ENCODE measurements at regions not wholly inside any gene's neighbourhood (a gene's known extent, or its start where the extent isn't known, plus 50 kb on each side); places are given as distances from the start of the nearest gene placed in this dataset.
"Not testable (repeated sequence)": the region's sequence is repeated elsewhere in the genome, so short reads cannot be mapped to it uniquely, and the experiment has no call there.

- H3K27me3 Mint-ChIP-seq = no peaks in the 10 kb centered on the region
- H3K27ac Mint-ChIP-seq = no peak overlapping the region
- no peaks in the 10 kb centered on the region for H3K36me3 Mint-ChIP-seq
- no peak for DNase-seq
- ATAC-seq (replicated peaks) = no peak
- H3K4me3 Mint-ChIP-seq = no peak overlapping the region
- H3K4me1 Mint-ChIP-seq = no peaks in the 10 kb centered on the region
- no peaks in the 10 kb centered on the region for H3K9me3 Mint-ChIP-seq
Observed at GRCh38 chr12:20040184-20040583, 328.2 kb upstream of the PDE3A start.

DNA sequence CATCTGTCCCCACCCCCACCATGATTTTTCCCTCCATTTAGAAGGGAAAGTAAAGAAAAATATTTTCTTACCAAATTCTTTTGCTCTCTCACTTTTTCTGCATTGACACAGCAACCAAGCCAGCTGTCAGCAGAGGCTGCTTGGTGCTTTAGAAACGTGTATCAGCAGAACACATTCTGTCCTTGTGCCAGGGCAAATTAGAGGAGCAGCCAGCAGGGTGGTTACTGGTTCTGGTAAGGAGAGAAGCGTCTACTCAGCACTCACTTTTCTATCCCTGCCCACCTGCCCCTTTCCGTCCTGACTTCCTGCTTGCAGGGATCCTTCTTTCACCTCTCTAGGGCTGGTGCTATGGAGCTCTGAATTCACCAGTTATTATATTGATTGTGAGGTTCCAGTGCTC is 327.5 kb upstream of the PDE3A start:
- ATAC-seq (replicated peaks) (no peak), DNase-seq (no peak)
- no peaks in the 10 kb centered on the region for H3K9me3 Mint-ChIP-seq
- no peak overlapping the region for H3K4me3 Mint-ChIP-seq
- H3K27ac Mint-ChIP-seq = no peak overlapping the region
- no peaks in the 10 kb centered on the region for H3K36me3 Mint-ChIP-seq
- H3K4me1 Mint-ChIP-seq = no peaks in the 10 kb centered on the region
- H3K27me3 Mint-ChIP-seq = no peaks in the 10 kb centered on the region

GRCh38 chr12:20044351-20044750 is 324.0 kb upstream of the PDE3A start:
- DNase-seq (no peak), ATAC-seq (replicated peaks) (no peak)
- Mint-ChIP-seq H3K4me3 (no peak overlapping the region), H3K36me3 (no peaks in the 10 kb centered on the region), H3K4me1 (no peaks in the 10 kb centered on the region), H3K27ac (no peak overlapping the region), H3K9me3 (peaks cover 0 to 2% of the 10 kb centered on the region in 2 donors), H3K27me3 (no peaks in the 10 kb centered on the region)

GRCh38 chr12:20044846-20045245 is 323.5 kb upstream of the PDE3A start:
- Mint-ChIP-seq H3K36me3 (no peaks in the 10 kb centered on the region), H3K27ac (no peak overlapping the region), H3K4me3 (no peak overlapping the region), H3K4me1 (no peaks in the 10 kb centered on the region), H3K9me3 (peaks cover 0 to 2% of the 10 kb centered on the region in 2 donors), H3K27me3 (no peaks in the 10 kb centered on the region)
- ATAC-seq (replicated peaks) (no peak), DNase-seq (no peak)

GRCh38 chr12:20047901-20048300 is 320.4 kb upstream of the PDE3A start:
- ATAC-seq (replicated peaks) (no peak), DNase-seq (no peak)
- Mint-ChIP-seq H3K4me1 (no peaks in the 10 kb centered on the region), H3K4me3 (no peak overlapping the region), H3K27me3 (no peaks in the 10 kb centered on the region), H3K27ac (no peak overlapping the region), H3K9me3 (peaks cover 0 to 2% of the 10 kb centered on the region in 2 donors), H3K36me3 (no peaks in the 10 kb centered on the region)

- Mint-ChIP-seq H3K27me3 (no peaks in the 10 kb centered on the region), H3K27ac (no peak overlapping the region), H3K9me3 (peaks cover 0 to 2% of the 10 kb centered on the region in 2 donors), H3K4me1 (no peaks in the 10 kb centered on the region), H3K4me3 (no peak overlapping the region), H3K36me3 (no peaks in the 10 kb centered on the region)
- ATAC-seq (replicated peaks) (no peak), DNase-seq (no peak)
Observed at GRCh38 chr12:20050221-20050620, 318.1 kb upstream of the PDE3A start.

DNA sequence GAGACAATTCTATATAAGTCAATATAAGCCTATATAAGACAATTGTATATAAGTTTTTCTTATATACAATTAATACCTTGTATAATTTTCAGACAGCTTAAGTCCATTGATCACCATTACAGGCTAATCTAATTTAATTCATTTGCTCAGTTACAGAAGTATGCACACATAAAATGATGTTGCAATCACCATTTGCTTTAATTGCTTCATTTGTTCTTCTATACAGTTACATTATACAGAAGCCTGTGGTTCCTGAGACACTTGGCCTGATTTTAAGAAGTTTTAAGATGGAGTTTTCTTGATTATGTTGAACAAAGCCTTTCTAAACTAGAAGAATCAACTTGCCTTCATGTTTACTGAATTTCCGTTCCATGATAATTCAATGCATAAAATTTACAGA is 314.6 kb upstream of the PDE3A start:
- no peaks in the 10 kb centered on the region for H3K4me1 Mint-ChIP-seq
- H3K27me3 Mint-ChIP-seq = no peaks in the 10 kb centered on the region
- DNase-seq = no peak
- no peak overlapping the region for H3K4me3 Mint-ChIP-seq
- H3K9me3 Mint-ChIP-seq = peaks cover 3 to 6% of the 10 kb centered on the region in 2 donors
- no peaks in the 10 kb centered on the region for H3K36me3 Mint-ChIP-seq
- H3K27ac Mint-ChIP-seq = no peak overlapping the region
- no peak for ATAC-seq (replicated peaks)

DNA sequence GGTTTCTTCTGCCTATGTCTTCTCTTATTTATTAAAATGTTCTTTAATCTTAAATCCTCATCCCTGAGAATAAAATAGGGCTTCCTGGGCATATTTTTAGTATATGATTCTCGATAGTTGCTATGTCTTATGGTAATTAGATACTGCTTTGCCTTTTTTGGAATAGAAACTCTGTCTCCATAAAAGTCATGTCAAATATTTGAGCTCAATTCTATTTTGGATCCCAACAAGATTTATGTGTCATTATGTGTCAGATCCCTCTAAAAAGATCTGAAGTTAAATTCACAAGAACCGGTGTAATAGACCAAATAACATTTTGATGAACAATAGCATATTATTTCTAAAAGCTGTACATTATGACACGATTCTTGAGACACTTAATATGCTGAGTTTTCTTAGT is 312.5 kb upstream of the PDE3A start:
- no peaks in the 10 kb centered on the region for H3K36me3 Mint-ChIP-seq

GRCh38 chr12:20057398-20057797 is 310.9 kb upstream of the PDE3A start:
- Mint-ChIP-seq H3K27me3 (no peaks in the 10 kb centered on the region), H3K4me3 (no peak overlapping the region), H3K36me3 (no peaks in the 10 kb centered on the region), H3K9me3 (peaks cover 4 to 6% of the 10 kb centered on the region in 2 donors), H3K4me1 (no peaks in the 10 kb centered on the region), H3K27ac (no peak overlapping the region)
- ATAC-seq (replicated peaks) (no peak), DNase-seq (no peak)

More for the DNA sequence above, 312.5 kb upstream of the PDE3A start:
- ATAC-seq (replicated peaks) (no peak), DNase-seq (no peak)
- Mint-ChIP-seq H3K4me3 (no peak overlapping the region), H3K27me3 (no peaks in the 10 kb centered on the region), H3K9me3 (peaks cover 4 to 6% of the 10 kb centered on the region in 2 donors), H3K4me1 (no peaks in the 10 kb centered on the region), H3K27ac (no peak overlapping the region)

DNA sequence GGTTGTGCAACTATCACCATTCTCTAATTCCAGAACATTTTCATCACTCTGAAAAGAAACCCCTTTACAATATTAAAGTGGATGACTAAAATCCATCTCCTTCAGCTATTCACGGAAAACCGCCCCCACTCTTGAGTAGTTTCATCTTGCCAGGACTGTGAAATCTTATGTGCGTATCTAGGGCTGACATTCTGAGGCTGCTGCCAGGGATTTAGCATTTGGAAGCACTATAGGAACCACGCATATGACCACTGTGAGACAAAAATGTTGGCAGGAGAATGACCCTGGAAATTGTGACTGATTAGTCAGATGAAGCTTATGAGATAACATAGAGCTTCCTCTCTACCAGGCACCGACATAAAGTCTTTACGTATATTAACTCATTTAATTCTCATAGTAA is 305.2 kb upstream of the PDE3A start:
- no peaks in the 10 kb centered on the region for H3K27me3 Mint-ChIP-seq
- no peak for ATAC-seq (replicated peaks)

DNA sequence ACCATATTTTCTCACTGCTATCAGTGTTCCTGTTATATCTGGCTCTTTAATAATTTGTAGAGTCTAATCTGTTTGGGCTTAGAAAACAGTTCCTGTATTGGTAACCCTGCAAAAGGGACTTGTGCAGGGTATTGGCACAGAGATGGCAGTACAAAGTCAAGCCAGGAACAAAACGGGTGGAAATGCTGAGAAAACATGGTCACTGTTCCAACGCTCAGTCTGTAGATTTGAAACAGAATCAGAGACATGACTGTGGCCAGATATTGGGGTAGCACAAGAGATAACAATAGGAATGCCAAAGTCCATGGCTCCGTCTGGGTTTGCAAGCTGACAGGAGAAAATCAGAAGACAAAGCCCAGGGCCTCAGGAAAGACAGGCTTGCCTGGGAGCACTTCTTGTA is 290.7 kb upstream of the PDE3A start:
- peaks cover 3 to 4% of the 10 kb centered on the region in 2 donors for H3K9me3 Mint-ChIP-seq
- H3K36me3 Mint-ChIP-seq = no peaks in the 10 kb centered on the region
- ATAC-seq (replicated peaks) = no peak
- H3K27ac Mint-ChIP-seq = no peak overlapping the region
- DNase-seq = no peak
- H3K4me1 Mint-ChIP-seq = no peaks in the 10 kb centered on the region
- no peak overlapping the region for H3K4me3 Mint-ChIP-seq
- H3K27me3 Mint-ChIP-seq = no peaks in the 10 kb centered on the region

More for the DNA sequence above, 305.2 kb upstream of the PDE3A start:
- Mint-ChIP-seq H3K4me3 (no peak overlapping the region), H3K36me3 (no peaks in the 10 kb centered on the region), H3K9me3 (peaks cover 6 to 8% of the 10 kb centered on the region in 2 donors), H3K4me1 (no peaks in the 10 kb centered on the region), H3K27ac (no peak overlapping the region)
- DNase-seq = no peak

DNA sequence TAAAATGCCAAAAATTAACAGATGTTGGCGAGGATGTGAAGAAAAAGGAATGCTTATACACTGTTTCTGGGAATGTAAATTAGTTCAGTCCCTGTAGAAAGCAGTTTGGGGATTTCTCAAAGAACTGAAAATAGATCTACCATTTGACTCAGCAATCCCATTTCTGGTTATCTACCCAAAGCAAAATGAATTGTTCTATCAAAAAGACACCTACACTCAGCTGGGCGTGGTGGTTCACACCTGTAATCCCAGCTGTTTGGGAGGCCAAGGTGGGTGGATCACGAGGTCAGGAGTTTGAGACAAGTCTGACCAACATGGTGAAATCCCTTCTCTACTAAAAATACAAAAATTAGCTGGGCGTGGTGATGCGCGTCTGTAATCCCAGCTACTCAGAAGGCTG is 279.3 kb upstream of the PDE3A start:
- Mint-ChIP-seq H3K4me1 (no peaks in the 10 kb centered on the region), H3K27me3 (no peaks in the 10 kb centered on the region), H3K4me3 (no peak overlapping the region), H3K9me3 (no peaks in the 10 kb centered on the region), H3K36me3 (no peaks in the 10 kb centered on the region), H3K27ac (no peak overlapping the region)
- no peak for ATAC-seq (replicated peaks)
- no peak for DNase-seq

DNA sequence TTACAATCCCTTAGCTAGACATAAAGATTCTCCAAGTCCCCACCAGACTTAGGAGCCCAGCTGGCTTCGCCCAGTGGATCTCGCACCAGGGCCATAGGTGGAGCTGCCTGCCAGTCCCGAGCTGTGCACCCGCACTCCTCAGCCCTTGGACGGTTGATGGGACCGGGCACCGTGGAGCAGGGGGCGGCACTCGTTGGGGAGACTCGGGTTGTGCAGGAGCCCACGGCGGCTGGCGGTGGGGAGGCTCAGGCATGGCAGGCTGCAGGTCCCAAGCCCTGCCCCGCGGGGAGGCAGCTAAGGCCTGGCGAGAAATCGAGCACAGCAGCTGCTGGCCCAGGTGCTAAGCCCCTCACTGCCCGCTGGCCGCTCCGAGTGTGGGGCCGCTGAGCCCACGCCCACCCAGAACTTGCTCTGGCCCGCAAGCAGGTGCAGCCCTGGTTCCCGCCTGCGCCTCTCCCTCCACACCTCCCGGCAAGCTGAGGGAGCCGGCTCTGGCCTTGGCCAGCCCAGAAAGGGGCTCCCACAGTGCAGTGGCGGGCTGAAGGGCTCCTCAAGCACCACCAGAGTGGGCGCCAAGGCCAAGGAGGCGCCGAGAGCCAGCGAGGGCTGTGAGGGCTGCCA is 275.0 kb upstream of the PDE3A start:
- not testable (repeated sequence) for H3K27me3 Mint-ChIP-seq; ATAC-seq (replicated peaks)

DNA sequence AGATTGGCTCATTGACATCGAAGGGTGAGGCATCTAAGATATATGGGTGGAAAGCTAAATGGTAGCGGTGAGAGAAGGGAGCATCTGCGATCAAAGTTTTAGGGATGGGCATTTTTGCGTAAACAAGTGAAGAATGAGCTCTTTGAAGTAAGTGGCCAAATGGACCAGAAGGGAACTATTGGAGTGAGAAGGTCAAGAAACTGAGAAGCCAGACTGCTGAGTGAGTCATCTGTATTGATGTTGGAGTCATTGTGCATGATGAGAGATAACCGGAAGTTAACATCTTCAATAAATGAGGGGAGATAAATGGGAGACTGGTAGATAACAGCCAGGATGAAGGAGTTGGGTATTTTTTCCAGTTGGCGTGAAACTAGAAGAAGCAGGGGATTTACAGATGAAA is 271.9 kb upstream of the PDE3A start:
- ATAC-seq (replicated peaks) = no peak
- no peak for DNase-seq
- Mint-ChIP-seq H3K4me1 (no peaks in the 10 kb centered on the region), H3K27me3 (no peaks in the 10 kb centered on the region), H3K27ac (no peak overlapping the region), H3K4me3 (no peak overlapping the region), H3K9me3 (peaks cover 4 to 9% of the 10 kb centered on the region in 2 donors), H3K36me3 (no peaks in the 10 kb centered on the region)

More for the DNA sequence above, 275.0 kb upstream of the PDE3A start:
- not testable (repeated sequence) for H3K4me1 Mint-ChIP-seq, H3K9me3 Mint-ChIP-seq, H3K36me3 Mint-ChIP-seq, DNase-seq, H3K4me3 Mint-ChIP-seq, H3K27ac Mint-ChIP-seq

- H3K4me3 Mint-ChIP-seq = no peak overlapping the region
- no peaks in the 10 kb centered on the region for H3K36me3 Mint-ChIP-seq
- no peaks in the 10 kb centered on the region for H3K4me1 Mint-ChIP-seq
- ATAC-seq (replicated peaks) = peak in 1 of 2 donors; percentile 22
- no peak for DNase-seq
- no peaks in the 10 kb centered on the region for H3K27me3 Mint-ChIP-seq
- peaks cover 6 to 9% of the 10 kb centered on the region in 2 donors for H3K9me3 Mint-ChIP-seq
- no peak overlapping the region for H3K27ac Mint-ChIP-seq
Observed at GRCh38 chr12:20097626-20098025, 270.7 kb upstream of the PDE3A start.

Measured in stimulated activated naive B cell treated with anti-CD40 and anti-IgM and Interleukin-4, amounts not matched to agents 10 μg/mL and 1 μg/mL and 100 μg/mL, for 72 hours (primary cell).